B cell (primary cell): ENCODE measurements at regions not wholly inside any gene's neighbourhood (a gene's known extent, or its start where the extent isn't known, plus 50 kb on each side); places are given as distances from the start of the nearest gene placed in this dataset.

Experiments used
- ATAC-seq: fragments of 200-7000 bp; cut with Tn5 transposase; one replicate; pipeline ENCODE4 v1.10.0; 2021; ENCODE audit warnings: low read depth, mild to moderate bottlenecking, moderate number of reproducible peaks, moderate library complexity
- CTCF ChIA-PET: fragments of 350-600 bp; sonication (Branson Sonifier 250); formaldehyde crosslinking; loops from one replicate; lab custom pipeline; 2021; ENCODE audit warnings: antibody characterized with exemption, inconsistent platforms; lab: Charles Lee
- POLR2A ChIA-PET: fragments of 350-600 bp; sonication (Branson Sonifier 250); formaldehyde crosslinking; loops from one replicate; lab custom pipeline; 2021; ENCODE audit warnings: antibody characterized with exemption; lab: Charles Lee
- DNase-seq: peaks from one replicate; pipeline ENCODE4 v3.0.0; 2013
- H2AFZ ChIP-seq: 2 replicates; pipeline ENCODE4 v1.6.1; 2012; ENCODE audit warnings: mild to moderate bottlenecking, low read depth, low read length; ENCODE audit not compliant: insufficient read depth, poor library complexity, severe bottlenecking
- H3K27ac ChIP-seq, 2 donors: 1 replicate in 1 of 2; 2 replicates in 1 of 2; pipeline ENCODE4 v1.5.1; 2012 to 2013; ENCODE audit warnings: low read length in 2 of 2, mild to moderate bottlenecking in 2 of 2, moderate library complexity in 1 of 2
- H3K27me3 ChIP-seq, 4 experiments: fragments of 200-600 bp in 1 of 4; sonication (generic) in 1 of 4; replicated peaks in 1 of 4; 1 replicate in 2 of 4; 2 replicates in 2 of 4; pipeline versions ENCODE4 v1.6.1 to v1.7.0; 2013 to 2016; ENCODE audit warnings: low read length in 3 of 4, mild to moderate bottlenecking in 2 of 4, mixed read lengths in 1 of 4, moderate library complexity in 1 of 4; ENCODE audit not compliant: insufficient read depth in 4 of 4, control insufficient read depth in 3 of 4; ENCODE audit errors: control extremely low read depth in 1 of 4
- H3K36me3 ChIP-seq, 2 experiments: replicated peaks in 1 of 2; 1 replicate in 1 of 2; 2 replicates in 1 of 2; pipeline versions ENCODE4 v1.6.1 to v1.7.1; 2013; ENCODE audit warnings: low read length in 1 of 2; ENCODE audit not compliant: insufficient read depth in 2 of 2, control insufficient read depth in 1 of 2; ENCODE audit errors: control extremely low read depth in 1 of 2, extremely low read depth in 1 of 2
- H3K4me1 ChIP-seq, 2 donors: fragments of 200-600 bp in 1 of 2; sonication (generic) in 1 of 2; 1 replicate in 1 of 2; 2 replicates in 1 of 2; pipeline versions ENCODE4 v1.5.1 to v1.6.1; 2013 to 2017; ENCODE audit warnings: low read length in 2 of 2; ENCODE audit not compliant: control insufficient read depth in 2 of 2, insufficient read depth in 2 of 2
- H3K4me2 ChIP-seq: replicated peaks from 2 replicates; pipeline ENCODE3; 2012; ENCODE audit warnings: mild to moderate bottlenecking, low read depth, low read length; ENCODE audit not compliant: poor library complexity, severe bottlenecking
- H3K4me3 ChIP-seq, 5 experiments: fragments of 200-600 bp in 1 of 5; sonication (generic) in 1 of 5; 1 replicate in 3 of 5; 2 replicates in 2 of 5; pipeline versions ENCODE4 v1.5.1 to v1.7.0; 2011 to 2016; ENCODE audit warnings: low read length in 4 of 5, mild to moderate bottlenecking in 4 of 5, low read depth in 2 of 5, control low read depth in 1 of 5, moderate library complexity in 1 of 5; ENCODE audit not compliant: insufficient read depth in 1 of 5; ENCODE audit errors: control extremely low read depth in 1 of 5, extremely low read depth in 1 of 5
- H3K79me2 ChIP-seq: fragments of 200-600 bp; sonication (generic); one replicate; pipeline ENCODE4 v1.6.0; 2016; ENCODE audit warnings: low read length; ENCODE audit not compliant: control insufficient read depth, insufficient read depth
- H3K9ac ChIP-seq: fragments of 200-600 bp; sonication (generic); 2 replicates; pipeline ENCODE4 v1.6.1; 2017; ENCODE audit warnings: mild to moderate bottlenecking, low read length, moderate library complexity
- H3K9me3 ChIP-seq, 3 donors: one replicate each; pipeline versions ENCODE4 v1.6.1 to v1.7.1; 2013; ENCODE audit warnings: low read length in 2 of 3; ENCODE audit not compliant: control insufficient read depth in 2 of 3, insufficient read depth in 1 of 3; ENCODE audit errors: control extremely low read depth in 1 of 3
- H4K20me1 ChIP-seq: 2 replicates; pipeline ENCODE4 v1.6.0; 2012; ENCODE audit warnings: mild to moderate bottlenecking, low read length; ENCODE audit not compliant: insufficient read depth, control insufficient read depth, poor library complexity, severe bottlenecking
- H3K27ac Mint-ChIP-seq: one replicate; pipeline ENCODE4 v1.8.0; 2021; ENCODE audit warnings: mixed read lengths
- H3K27me3 Mint-ChIP-seq: one replicate; pipeline ENCODE4 v1.8.0; 2021; ENCODE audit warnings: mixed read lengths
- H3K4me1 Mint-ChIP-seq: one replicate; pipeline ENCODE4 v1.8.0; 2021; ENCODE audit warnings: mixed read lengths
- H3K4me3 Mint-ChIP-seq: one replicate; pipeline ENCODE4 v1.8.0; 2021; ENCODE audit warnings: mixed read lengths
- H3K9me3 Mint-ChIP-seq: one replicate; pipeline ENCODE4 v1.8.0; 2022; ENCODE audit warnings: mixed read lengths; ENCODE audit not compliant: insufficient read depth
- EZH2 ChIP-seq: IDR thresholded peaks from 2 replicates; pipeline ENCODE4 v1.6.1; 2012; ENCODE audit warnings: borderline replicate concordance, low read depth, mild to moderate bottlenecking, moderate library complexity, low read length; ENCODE audit not compliant: insufficient read depth, poor library complexity, severe bottlenecking
- WGBS: methylation state at CpG from one replicate; pipeline ENCODE4 v1.1.5; 2013; ENCODE audit warnings: missing lambda C conversion rate; ENCODE audit not compliant: insufficient coverage; 5-methylcytosine and 5-hydroxymethylcytosine counted together
- intact Hi-C: fragments of 100-400 bp; cut with micrococcal nuclease; formaldehyde crosslinking; loops from one replicate; pipeline ENCODE4 v1.10.0; 2022
- TF ChIP-seq, protein P1 (sequence below): fragments of 200-600 bp; IDR thresholded peaks from one replicate; pipeline ENCODE4 v1.8.0; 2022; ENCODE audit warnings: antibody characterized with exemption, mild to moderate bottlenecking

DNA sequence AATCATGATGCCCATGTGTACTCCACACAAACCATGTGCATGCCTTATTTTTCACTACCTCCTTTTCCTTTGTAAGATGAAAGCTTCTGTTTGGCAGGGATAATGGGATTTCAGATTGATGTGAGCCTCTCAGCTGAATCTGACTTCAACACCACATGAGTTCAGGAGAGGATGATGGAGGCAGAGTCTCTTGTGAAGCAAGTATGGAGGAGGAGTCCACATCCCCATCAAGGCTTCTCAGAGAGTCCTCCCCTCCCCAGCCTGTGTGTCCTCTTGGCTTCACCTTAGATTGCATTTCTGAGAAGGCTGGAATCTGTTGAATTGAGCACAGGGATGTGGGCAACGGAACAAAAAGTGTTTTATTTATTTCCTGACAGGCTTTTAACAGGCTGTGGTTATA, 370.4 kb downstream of the FAT3 start:
- H3K27ac Mint-ChIP-seq = no peak overlapping the region
- TF ChIP-seq, protein P1, sequence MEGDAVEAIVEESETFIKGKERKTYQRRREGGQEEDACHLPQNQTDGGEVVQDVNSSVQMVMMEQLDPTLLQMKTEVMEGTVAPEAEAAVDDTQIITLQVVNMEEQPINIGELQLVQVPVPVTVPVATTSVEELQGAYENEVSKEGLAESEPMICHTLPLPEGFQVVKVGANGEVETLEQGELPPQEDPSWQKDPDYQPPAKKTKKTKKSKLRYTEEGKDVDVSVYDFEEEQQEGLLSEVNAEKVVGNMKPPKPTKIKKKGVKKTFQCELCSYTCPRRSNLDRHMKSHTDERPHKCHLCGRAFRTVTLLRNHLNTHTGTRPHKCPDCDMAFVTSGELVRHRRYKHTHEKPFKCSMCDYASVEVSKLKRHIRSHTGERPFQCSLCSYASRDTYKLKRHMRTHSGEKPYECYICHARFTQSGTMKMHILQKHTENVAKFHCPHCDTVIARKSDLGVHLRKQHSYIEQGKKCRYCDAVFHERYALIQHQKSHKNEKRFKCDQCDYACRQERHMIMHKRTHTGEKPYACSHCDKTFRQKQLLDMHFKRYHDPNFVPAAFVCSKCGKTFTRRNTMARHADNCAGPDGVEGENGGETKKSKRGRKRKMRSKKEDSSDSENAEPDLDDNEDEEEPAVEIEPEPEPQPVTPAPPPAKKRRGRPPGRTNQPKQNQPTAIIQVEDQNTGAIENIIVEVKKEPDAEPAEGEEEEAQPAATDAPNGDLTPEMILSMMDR = no peak
- TF ChIP-seq EZH2 = no peak
- Histone ChIP-seq H3K9me3 (no peaks in the 10 kb centered on the region), H3K4me1 (no peaks in the 10 kb centered on the region), H3K9ac (no peak overlapping the region), H3K36me3 (no peaks in the 10 kb centered on the region), H3K4me2 (no peak overlapping the region), H4K20me1 (no peaks in the 10 kb centered on the region), H3K27me3 (no peaks in the 10 kb centered on the region), H3K27ac (no peak overlapping the region), H3K4me3 (no peak overlapping the region), H2AFZ (no peak overlapping the region), H3K79me2 (no peaks in the 10 kb centered on the region)
- H3K27me3 Mint-ChIP-seq = no peaks in the 10 kb centered on the region
- no peaks in the 10 kb centered on the region for H3K9me3 Mint-ChIP-seq
- intact Hi-C loops = no loop called here
- ChIA-PET POLR2A (no interaction called here), CTCF (no interaction called here)
- H3K4me1 Mint-ChIP-seq = no peaks in the 10 kb centered on the region
- DNase-seq (no peak), ATAC-seq (no peak)
- no CpG with 5 or more reads among the region's 1 CpG for WGBS
- H3K4me3 Mint-ChIP-seq = no peak overlapping the region

DNA sequence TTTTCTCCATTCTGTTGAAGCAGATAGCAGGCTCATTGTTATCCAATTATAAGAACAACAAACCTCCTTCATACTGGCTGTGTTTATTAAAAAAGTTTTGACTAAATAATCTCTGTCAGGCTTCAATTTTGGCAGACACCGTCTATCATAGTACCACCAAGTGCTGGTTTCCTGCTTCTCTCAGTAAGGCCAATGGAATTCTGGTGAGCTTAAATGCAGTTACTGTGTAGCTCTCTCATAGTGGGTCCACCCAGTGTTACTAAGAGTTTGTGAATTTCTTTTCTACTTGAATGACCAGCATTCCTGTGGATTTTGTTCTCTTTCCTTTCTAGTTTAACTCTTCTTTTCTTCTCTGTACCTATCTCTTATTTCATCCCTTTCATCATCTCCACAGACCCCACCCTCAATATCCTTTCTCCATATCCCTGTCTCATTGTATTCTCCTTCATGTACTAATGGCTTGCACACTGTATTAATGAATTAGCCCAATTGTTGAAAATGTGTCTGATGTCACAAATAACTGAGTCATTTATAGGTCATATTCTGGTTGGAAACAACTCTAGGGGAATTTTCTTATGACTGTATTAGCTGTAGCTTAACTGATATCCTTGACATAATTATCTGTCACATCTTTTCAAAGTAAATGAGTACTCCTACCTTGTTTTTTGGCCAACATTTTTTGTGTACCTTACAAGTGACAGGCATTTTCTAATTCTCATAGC, 372.1 kb downstream of the FAT3 start:
- Mint-ChIP-seq H3K27me3 (no peaks in the 10 kb centered on the region), H3K4me1 (no peaks in the 10 kb centered on the region), H3K27ac (no peak overlapping the region), H3K9me3 (no peaks in the 10 kb centered on the region), H3K4me3 (no peak overlapping the region)
- Histone ChIP-seq H3K9ac (no peak overlapping the region), H3K27me3 (no peaks in the 10 kb centered on the region), H3K36me3 (no peaks in the 10 kb centered on the region), H3K4me3 (no peak overlapping the region), H3K9me3 (no peaks in the 10 kb centered on the region), H3K27ac (no peak overlapping the region), H3K4me1 (no peaks in the 10 kb centered on the region), H3K4me2 (no peak overlapping the region), H2AFZ (no peak overlapping the region), H3K79me2 (no peaks in the 10 kb centered on the region), H4K20me1 (no peaks in the 10 kb centered on the region)
- ChIA-PET POLR2A (no interaction called here), CTCF (no interaction called here)
- no peak for TF ChIP-seq EZH2
- TF ChIP-seq, protein P1 = no peak
- no CpG with 5 or more reads among the region's 1 CpG for WGBS
- DNase-seq (no peak), ATAC-seq (no peak)
- intact Hi-C loops = no loop called here
